ENCODE measurements at regions not wholly inside any gene's neighbourhood (a gene's known extent, or its start where the extent isn't known, plus 50 kb on each side); places are given as distances from the start of the nearest gene placed in this dataset.

DNA sequence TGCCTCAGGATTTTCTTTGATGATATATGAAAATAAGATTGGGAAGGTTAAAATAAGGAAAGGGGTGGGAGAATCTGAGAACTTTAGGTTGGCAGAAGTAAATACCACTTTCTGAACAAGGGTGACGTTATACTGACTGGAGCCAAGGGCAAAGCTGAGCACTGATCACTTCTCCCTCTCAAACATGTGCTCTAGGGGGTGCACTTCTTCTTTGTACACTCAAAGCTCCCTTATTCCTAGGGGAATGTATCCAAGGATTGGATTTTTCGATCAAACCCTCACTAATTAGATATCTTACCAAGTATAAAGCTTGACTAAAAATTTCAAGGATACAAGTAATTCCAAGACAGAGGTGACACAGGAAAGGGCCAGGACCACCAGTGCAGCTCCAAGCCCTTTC is 243.9 kb upstream of the UMPS start:
- DNase-seq (ENCODE audit: low read depth in 1 of 2, low spot score in 2 of 2), result no peak
- FAIRE-seq, result peak; percentile 28

More for the DNA sequence above, 243.9 kb upstream of the UMPS start:
- Histone ChIP-seq H3K27me3 (replicated peaks in 1 of 4; ENCODE audit: control insufficient read depth in 3 of 4, extremely low read depth in 1 of 4, insufficient read depth in 3 of 4, low read length in 3 of 4) (no peaks in the 10 kb centered on the region), H3K18ac (ENCODE audit: extremely low read depth, low read length) (no peak overlapping the region), H3K56ac (replicated peaks; ENCODE audit: insufficient read length, low read depth, low read length) (no peak overlapping the region), H3K23me2 (ENCODE audit: low read depth, low read length) (no peaks in the 10 kb centered on the region), H3K4ac (replicated peaks; ENCODE audit: insufficient read length, low read depth, low read length) (no peak overlapping the region), H2BK20ac (ENCODE audit: low read length) (no peak overlapping the region), H3K4me2 (ENCODE audit: insufficient read depth in 1 of 2, low read depth in 2 of 2, low read length in 2 of 2) (no peak overlapping the region), H3K27ac (ENCODE audit: low read depth, low read length) (no peak overlapping the region), H3K9ac (replicated peaks in 1 of 4; ENCODE audit: extremely low read depth in 1 of 4, low read depth in 3 of 4, low read length in 3 of 4) (no peak overlapping the region), H2BK15ac (ENCODE audit: low read length) (no peak overlapping the region), H2BK12ac (ENCODE audit: low read depth, low read length) (no peak overlapping the region), H4K91ac (replicated peaks; ENCODE audit: insufficient read length, low read length) (no peak overlapping the region), H3K79me1 (ENCODE audit: low read depth, low read length) (no peaks in the 10 kb centered on the region), H4K20me1 (replicated peaks in 1 of 2; ENCODE audit: control insufficient read depth in 1 of 2, insufficient read depth in 2 of 2, low read length in 2 of 2) (no peaks in the 10 kb centered on the region), H2AFZ (ENCODE audit: low read length) (no peak overlapping the region), H2BK5ac (ENCODE audit: low read depth, low read length) (no peak overlapping the region), H3K14ac (ENCODE audit: insufficient read length) (no peak overlapping the region), H3K23ac (ENCODE audit: insufficient read length) (no peak overlapping the region), H3K9me3 (ENCODE audit: insufficient read depth in 2 of 2, low read depth in 1 of 2, low read length in 1 of 2) (no peaks in the 10 kb centered on the region), H3K4me3 (ENCODE audit: extremely low read depth in 1 of 4, insufficient read depth in 2 of 4, low read depth in 3 of 4, low read length in 4 of 4) (no peak overlapping the region), H3K36me3 (ENCODE audit: control insufficient read depth in 2 of 4, insufficient read depth in 4 of 4, low read length in 3 of 4) (no peaks in the 10 kb centered on the region), H2AK5ac (ENCODE audit: low read depth, low read length) (no peak overlapping the region), H4K8ac (ENCODE audit: extremely low read depth, insufficient read depth, low read length) (no peak overlapping the region), H3K4me1 (replicated peaks in 1 of 4; ENCODE audit: control insufficient read depth in 3 of 4, insufficient read depth in 4 of 4, low read length in 3 of 4) (no peaks in the 10 kb centered on the region), H2BK120ac (replicated peaks; ENCODE audit: low read depth, low read length) (no peak overlapping the region), H3K79me2 (ENCODE audit: control insufficient read depth in 1 of 2, insufficient read depth in 2 of 2, low read length in 2 of 2) (no peaks in the 10 kb centered on the region), H4K5ac (ENCODE audit: insufficient read length, low read depth, low read length) (no peak overlapping the region)
- ChIA-PET CTCF (ENCODE audit: partially characterized antibody) (interaction anchor here (0.7 to 3.0 kb wide), 26 partner anchors 9 to 470 kb away, joined by 3 to 33 read pairs (median 4); partner anchors contain the start of gene KALRN), POLR2A (ENCODE audit: partially characterized antibody) (no interaction called here)
- TF ChIP-seq RBBP5 (IDR thresholded peaks at IDR 0.05; ENCODE audit: borderline replicate concordance, low read depth, low read length), result no peak
- TF ChIP-seq SAP30 (IDR thresholded peaks at IDR 0.05; ENCODE audit: insufficient read depth, insufficient replicate concordance, low read length), result no peak
- TF ChIP-seq POU5F1 (IDR thresholded peaks at IDR 0.05; ENCODE audit: low read depth, low read length), result no peak
- TF ChIP-seq ATF3 (IDR thresholded peaks at IDR 0.05; ENCODE audit: insufficient read depth, low read depth, low read length), result no peak
- TF ChIP-seq, protein P1, sequence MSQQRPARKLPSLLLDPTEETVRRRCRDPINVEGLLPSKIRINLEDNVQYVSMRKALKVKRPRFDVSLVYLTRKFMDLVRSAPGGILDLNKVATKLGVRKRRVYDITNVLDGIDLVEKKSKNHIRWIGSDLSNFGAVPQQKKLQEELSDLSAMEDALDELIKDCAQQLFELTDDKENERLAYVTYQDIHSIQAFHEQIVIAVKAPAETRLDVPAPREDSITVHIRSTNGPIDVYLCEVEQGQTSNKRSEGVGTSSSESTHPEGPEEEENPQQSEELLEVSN (IDR thresholded peaks at IDR 0.05), result no peak
- TF ChIP-seq CTCF (IDR thresholded peaks at IDR 0.05; ENCODE audit: control extremely low read depth in 1 of 3, insufficient read depth in 1 of 3, low read depth in 1 of 3, low read length in 3 of 3), result peak in 2 of 3 experiments; percentile 31 to 54; a peak in 2 of 4 replicates
- TF ChIP-seq CHD2 (IDR thresholded peaks at IDR 0.05; ENCODE audit: low read length), result no peak
- TF ChIP-seq TBP (IDR thresholded peaks at IDR 0.05; ENCODE audit: low read depth, low read length), result no peak
- peak; percentile 34 to 56; a peak in 3 of 4 replicates for TF ChIP-seq RAD21 (IDR thresholded peaks at IDR 0.05 in 1 of 2, conservative IDR thresholded peaks at IDR 0.05 in 1 of 2; ENCODE audit: low read depth in 2 of 2, low read length in 2 of 2)
- 79% methylated on average over 2 of the region's 2 CpGs; no CpG with 5 or more reads in 1 of the 2 experiments for WGBS, 2 experiments (ENCODE audit: extremely low coverage in 1 of 2, insufficient coverage in 1 of 2, insufficient read length in 1 of 2, insufficient replicate concordance in 2 of 2, low coverage in 1 of 2, low lambda C conversion rate in 2 of 2, missing lambda C conversion rate in 1 of 2)
